C1 segment of cervical spinal cord (tissue), 14 donors: ENCODE measurements at regions not wholly inside any gene's neighbourhood (a gene's known extent, or its start where the extent isn't known, plus 50 kb on each side); places are given as distances from the start of the nearest gene placed in this dataset.
A peak's percentile ranks its signal among the peaks of the same experiment; 100 is the strongest.

Experiments used
- DNase-seq, 14 donors: peaks; one replicate each; lab custom pipeline; 2025; lab: John Stamatoyannopoulos, UW

DNA sequence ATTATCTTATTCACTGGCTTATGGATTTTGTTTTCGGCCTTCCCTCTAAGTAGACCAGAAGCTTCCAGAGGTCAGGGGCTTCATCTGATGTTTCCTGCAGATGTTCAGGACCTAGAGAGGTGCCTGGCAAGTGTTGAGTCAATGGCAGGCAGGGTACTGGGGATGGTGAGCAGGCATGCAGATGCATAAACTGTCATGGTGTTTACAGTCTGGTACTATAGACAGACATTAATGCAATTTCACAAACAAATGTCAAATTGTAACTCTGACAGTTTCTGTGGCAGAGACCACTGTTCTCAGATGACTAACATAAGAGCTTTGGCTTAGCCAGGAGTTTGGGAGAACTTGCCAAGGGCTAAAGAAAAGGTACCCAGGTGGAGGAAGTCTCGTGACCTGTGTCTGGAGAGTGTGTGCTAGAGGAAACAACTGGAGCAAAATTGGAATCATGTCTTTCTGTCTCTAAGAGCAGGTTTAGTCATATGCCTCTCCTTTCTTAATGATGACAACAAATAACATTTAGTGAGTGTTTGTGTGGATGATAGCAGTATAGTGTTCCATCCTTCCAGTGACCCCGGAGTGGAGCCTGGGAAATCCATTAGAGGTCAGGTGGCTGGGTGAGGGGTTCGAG, 53.7 kb upstream of the TRAK1 start:
- no peak for DNase-seq

DNA sequence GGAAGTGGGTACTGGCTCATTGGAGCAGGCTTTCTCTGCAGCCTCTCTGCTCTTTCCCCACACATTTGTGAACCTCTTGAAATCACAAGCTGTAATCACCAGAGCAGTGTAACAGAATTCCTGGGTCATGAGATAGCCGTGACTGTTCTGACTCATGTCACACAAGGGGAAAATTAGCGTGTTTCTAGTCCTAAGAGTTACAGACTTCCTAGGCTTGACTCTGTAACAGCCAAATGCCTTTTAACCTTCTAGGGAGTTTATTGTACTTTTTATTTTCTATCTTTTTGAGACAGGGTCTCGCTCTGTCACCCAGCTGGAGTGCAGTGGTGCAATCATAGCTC, 54.7 kb upstream of the TRAK1 start:
- no peak for DNase-seq

DNA sequence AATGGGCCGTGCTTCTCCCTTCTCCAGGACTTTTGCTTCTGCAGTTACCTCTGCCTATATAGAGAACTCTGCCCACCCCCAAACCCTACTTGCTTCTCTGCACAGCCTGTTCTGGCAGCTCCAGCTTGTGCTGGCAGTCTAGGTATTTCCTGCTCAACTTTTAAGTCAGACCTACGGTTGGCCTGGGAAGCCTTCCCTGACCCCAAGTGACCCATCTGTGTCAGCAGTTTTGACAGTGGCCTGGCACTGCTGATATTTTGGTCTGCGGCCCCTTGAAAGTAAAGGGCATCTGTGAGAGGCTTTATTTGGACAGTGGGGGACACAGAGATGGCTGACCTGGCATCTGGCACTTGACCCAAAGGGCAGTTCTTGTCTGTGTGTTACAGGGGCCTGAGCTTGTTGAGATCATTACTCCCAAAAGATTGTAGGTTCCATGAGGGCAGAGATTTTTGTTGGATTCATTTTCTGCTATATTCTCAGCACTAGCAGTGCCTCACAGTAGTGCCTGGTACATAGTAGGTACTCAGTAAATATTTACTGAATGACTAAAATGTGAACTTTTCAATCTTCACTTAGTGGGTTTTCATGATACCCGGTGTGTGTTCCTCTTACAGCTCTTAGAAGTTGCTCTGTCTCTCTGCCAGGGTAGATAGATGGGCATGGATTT, 55.2 kb upstream of the TRAK1 start:
- DNase-seq, result no peak

DNA sequence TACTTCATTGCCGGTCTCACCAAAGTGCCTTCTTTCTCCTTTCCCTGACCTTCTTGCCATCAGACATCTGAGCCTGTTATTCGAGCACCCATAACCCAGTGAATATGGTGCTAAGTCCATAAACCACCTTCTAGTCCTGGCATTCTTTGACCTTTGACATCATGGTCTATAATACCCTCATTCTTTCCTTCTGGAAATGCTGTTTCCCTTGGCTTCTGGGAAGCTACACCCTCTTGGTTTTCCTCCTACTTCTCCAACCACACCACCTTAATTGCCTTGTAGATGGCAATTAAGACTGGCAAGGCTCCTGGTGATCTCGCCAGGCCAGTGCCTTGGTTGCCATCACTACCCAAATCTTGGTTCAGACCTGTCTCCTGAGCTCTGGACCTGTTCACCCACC, 56.1 kb upstream of the TRAK1 start:
- no peak for DNase-seq

DNA sequence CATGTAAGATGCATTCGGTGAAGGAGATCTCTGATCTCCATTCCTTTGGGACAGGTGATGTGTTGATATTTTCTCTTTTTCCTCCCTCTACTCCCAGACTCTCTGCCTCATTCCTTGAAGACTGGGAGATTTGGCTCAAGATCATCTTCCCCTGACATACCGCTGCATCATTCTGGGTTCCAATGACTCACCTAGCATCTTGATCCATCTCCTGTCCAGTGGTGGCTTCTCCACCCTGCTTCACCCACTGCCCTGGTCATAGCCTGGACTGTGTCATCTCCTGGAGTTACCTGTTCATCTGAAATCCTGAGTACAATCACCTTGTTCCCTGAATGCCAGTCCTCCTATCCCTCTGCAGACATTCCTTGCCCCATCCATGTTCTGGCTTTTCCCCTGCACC, 57.4 kb upstream of the TRAK1 start:
- DNase-seq, result no peak

DNA sequence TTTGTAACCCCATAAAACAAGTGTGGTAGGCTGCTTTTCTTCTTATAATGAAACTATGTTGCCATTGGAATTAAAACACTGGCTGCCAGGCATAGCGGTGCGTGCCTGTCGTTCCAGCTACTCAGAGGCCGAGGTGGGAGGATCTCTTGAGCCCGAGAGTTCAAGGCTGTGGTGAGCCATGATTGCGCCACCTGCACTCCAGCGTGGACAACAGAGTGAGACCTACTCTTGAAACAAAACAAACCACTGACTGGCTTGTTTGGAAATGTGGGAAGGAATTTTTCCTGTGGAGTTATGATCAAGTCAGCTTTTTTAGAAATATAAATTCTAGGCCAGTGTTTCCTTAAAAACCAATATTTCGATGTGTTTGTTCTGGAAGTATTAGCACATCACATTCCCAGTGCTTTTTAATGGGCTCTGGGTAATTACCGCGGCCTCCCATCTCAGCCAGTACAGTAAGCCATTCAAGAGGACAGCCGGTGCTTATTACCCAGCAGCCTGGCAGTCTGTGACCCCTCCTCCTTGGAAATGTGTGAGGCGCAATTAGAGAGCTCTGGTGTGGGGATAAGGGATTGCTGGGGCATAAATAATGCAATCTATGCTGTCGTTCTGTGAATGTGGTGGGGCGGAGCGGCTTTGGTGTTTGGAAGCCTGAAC, 58.3 kb upstream of the TRAK1 start:
- peak in 3 of 14 donors; percentile 12 to 79 (median 33) for DNase-seq

DNA sequence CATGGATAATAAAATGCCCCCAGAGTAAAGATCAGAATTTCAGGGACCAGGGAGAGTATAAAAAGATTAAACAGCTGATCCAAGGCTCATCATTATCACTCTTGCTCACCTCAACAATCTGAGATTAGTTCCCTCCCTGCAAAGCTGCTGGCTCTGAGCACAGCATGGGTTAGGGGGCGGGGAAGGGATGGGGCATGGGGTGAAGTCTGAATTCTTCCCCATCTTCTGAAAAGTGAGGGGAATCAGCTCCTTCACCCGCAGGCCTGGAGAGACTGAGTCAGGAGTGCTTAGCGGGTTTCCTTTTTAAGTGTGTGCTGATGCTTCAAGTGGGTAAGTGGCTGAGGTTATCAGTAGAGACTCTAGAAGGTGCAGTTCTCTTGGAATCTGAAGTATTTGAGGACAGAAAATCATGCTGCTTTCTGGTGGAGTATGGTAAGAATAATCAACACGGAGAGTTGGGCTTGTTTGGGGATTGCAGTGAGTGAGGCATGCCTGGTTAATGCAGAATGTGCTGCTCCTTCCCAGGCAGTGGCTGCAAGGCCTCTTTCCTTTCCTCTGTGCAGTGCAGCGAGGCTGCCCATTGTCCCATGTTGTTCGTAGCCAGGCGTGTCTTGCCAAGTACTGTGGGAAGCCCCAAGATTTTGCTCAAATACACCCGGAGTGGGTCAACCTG, 59.2 kb upstream of the TRAK1 start:
- DNase-seq, result peak in 2 of 14 donors; percentile 28 to 36

DNA sequence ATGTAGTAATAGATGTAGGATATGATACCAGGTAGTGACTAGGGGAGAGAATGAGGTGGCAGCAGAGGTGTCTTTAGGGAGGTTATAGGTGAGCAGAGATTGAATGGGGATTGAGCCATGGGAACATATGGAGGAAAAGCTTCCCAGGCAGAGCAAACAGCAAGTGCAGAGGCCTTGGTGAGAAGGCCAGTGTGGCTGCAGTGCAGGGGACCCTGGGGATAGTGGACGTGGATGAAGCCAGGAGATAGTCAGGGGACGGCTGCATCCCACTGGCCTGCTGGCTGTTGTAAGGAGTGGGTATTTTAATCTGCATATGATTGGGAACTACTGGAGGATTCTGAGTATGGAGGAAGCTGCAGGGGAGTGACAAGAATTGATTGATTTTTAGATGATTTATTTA, 62.7 kb upstream of the TRAK1 start:
- DNase-seq, result no peak

DNA sequence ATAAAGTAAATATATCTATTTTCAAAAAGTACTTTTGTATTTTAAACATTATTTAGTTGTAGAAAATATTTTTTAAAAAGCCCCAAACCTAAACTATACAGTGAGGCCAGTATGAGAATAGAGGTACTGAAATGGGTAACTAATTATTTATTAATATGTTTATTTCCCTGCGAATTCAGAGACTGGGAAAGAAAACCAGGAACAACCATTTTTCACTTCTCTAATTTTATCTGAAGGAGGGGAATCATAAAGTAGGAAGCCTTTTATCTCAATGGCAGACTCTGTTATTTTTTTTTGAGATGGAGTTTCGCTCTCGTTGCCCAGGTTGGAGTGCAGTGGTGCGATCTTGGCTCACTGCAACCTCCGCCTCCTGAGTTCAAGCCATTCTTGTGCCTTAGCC, 63.6 kb upstream of the TRAK1 start:
- DNase-seq, result no peak

DNA sequence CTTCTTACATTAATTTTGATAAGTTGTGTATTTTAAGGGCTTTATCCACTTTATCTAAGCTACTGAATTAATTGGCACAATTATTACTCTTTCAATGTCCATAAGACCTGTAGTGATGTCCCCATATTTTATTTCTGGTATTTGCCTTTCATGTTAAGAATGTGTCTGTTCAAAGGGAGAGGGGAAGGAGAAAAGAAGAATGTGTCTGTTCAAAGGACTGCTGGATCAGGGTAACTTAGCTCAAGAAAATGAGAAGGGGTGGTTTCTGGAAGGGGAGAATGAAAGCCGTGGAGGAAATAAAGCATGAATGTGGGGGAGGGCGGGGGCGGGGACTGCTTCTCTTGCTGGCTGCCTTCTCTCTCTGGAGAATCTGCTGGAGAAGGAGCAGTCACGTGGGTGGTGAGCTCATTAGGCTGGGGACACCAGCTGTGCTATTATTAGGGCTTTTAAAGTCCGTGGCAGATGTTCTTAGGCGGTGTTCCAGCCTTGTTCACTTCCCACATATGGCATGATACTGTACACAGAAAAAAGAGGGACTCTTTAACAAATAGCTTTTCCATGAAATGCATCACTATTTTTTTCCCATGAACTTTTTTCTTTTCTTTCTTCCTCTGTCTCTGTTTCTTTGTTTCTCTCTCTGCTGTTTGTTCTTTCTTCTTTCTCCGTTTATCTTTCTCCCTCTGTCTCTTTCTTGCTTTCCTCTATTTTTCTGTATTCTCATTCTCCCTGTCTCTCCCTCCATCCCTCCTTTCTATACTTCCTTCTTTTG, 63.7 kb upstream of the ULK4 start:
- peak in 13 of 14 donors; percentile 25 to 89 (median 76) for DNase-seq

DNA sequence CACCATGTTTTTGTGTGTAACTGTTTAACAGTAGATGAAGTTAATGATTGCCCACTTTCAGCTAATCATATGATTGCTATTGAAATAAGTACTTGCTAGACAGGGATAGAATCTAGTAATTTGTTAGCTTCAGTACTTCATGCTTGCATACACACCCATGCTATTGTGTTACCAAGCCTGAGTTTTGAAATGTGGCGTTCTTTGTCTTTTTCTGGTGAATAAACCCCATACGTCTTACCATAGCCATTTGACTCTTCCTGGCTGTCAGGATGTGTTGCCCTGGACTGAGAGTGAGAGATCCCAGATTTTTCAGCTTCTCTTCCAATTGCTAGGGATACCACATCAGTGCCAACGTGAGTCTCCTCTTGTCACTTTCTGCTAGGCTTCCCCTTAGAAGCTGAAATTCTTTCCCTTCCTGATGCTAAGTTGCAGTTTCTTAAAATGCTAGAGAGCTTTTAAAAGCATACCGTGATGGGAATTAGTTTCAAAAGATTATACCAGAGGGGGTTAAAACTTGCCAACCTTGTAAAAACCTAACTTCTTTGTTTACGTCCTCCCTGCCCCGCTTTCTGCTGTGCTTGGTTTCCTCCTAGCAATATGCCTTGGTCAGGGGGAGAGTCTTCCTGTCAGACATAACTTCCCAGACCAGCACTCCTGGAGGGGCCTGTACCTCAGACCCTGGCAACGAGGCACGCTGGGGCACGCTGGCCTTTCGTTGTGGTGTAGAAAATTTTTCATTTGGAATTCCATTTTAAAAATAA, 62.9 kb upstream of the ULK4 start:
- DNase-seq, result peak in 6 of 14 donors; percentile 18 to 47 (median 40)

DNA sequence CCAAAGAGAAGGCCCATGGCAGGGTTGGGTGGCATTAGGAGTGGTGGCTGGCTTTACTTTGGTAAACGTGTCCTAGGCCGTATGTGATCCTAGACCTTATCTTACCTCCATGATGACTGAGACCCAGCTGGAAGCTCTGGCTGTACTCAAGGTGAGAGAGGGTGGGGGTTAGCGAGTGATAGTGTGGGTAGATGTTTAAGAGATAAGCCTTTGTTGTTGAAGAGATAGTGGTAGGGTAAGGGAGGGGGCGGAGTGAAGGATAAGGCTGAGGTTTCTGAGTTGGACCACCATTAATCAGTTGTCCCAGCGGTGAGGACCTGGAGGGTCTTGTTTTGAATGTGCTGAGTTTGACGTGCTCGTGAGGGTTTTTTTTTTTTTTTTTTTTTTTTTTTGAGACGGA, 61.5 kb upstream of the ULK4 start:
- DNase-seq, result no peak

DNA sequence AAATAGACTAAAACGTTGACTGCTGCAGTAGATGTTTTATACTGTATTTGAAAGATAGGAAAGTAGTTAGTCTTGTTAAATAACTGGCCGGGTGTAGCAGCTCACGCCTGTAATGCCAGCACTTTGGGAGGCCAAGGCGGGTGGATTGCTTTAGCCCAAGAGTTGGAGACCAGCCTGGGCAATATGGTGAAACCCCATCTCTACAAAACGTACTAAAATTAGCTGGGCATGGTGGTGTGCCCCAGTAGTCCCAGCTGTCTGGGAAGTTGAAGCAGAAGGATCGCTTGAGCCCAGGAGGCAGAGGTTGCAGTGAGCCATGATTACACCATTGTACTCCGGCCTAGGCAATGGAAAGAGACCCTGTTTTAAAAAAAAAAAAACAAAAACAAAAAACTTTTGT, 60.5 kb upstream of the ULK4 start:
- peak in 1 of 14 donors; percentile 51 for DNase-seq

DNA sequence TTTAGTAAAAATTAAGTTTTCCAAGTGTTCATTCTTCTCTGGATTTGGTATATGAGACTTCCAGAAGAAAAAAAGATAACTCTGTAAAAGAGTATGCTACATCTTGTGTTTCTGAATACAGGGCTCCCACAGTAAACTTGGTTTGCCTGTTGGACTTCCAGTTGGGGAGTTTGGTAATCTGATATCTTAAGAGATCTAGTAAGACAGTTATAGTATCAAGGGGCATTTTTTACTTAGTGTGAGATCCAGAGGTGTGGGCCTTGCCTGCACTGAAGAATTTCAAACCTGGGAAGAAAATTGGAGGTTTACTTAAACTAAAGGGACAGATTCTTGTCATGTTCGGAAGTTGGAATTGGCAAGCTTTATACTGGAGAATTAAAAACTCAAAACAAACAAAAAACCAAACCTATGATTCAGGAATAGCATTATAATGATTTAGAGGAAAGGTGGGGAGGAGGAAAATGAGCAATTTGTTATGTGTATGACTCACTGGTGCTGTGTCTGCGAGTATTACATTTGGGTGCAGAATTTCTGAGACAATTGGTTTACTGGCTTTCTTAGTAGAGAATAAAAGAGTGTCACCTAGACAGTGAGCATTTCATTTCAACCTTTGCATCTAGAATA, 58.9 kb upstream of the ULK4 start:
- DNase-seq, result no peak

DNA sequence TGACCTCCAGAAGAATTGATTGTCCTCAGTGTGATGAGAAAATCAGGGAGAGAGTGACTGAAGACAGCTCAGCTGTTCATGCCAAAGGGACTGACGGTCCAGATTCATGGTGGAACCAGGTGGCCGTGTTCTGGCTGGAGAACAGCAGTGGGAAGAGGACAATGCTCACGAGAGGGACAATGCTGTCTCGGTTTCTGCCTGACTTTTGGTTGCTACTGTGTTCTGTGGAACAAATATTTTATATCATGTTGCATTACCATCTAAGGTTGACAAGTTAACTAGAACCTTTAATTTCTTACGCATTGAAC, 58.0 kb upstream of the ULK4 start:
- DNase-seq, result peak in 1 of 14 donors; percentile 78

DNA sequence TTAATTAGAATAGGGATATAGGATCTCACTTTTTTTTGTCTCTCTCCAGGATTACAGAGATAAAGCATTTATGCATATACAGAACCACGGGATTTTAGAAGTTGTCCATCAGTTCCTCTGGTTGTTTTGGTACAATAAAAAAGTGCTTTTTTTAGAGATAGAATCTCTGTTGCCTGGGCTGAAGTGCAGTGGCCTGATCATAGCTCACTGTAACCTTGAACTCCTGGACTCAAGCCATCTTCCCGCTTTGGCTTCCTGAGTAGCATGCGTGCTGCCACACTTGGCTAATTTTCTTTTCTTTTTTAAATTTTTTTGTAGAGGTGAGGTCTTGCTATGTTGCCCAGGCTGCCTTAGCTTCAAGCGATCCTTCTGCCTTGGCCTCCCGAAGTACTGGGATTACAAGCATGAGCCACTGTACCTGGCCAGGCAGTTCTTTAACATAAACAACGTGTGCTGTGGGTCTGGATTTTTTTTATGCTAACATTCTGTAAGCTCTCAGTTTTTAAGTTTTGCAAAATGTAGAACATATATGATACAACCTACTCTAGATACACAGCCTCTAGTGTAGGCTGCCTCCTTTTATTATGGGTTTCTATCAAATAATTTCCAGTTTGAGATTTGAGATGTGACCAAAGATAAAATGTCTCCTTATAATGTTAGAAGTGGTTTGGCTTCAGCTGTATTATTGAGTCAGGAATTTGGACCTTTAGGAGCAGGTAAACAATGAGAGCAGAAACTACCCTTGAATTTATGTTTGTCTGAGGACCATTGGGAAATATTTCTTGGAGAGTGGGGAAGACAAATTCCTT, 57.4 kb upstream of the ULK4 start:
- peak in 1 of 14 donors; percentile 26 for DNase-seq

DNA sequence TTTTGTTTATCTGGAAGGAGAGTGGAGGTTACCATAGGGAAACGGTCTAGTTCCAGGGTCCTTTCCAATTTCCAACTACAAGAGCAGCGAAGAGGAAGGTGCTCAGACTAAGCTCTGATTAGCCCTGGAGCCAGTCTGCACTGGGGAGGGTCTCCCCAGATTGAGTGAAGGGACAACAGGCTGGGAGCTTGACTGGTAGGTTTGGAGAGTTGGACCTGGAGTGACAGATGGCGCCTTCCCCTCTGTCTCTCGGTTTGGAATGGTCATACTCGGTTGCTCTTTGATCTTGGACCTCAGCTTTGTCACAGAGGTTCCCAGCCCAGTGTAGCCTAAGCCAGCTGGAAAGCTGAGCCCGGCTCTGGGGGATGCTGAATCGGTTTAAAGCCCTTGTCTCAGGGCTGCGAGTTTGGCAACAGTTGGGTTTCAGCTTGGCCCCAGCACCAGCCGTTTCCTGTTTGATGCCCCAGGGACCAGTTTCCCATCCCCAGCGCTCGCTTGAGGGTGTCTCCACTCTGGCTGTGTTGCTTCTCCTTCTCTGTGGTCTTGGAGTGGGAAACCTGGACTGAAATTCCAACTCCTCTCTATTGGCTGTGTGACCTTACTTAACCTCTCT, 53.1 kb upstream of the ULK4 start:
- peak in 10 of 14 donors; percentile 10 to 69 (median 45) for DNase-seq

DNA sequence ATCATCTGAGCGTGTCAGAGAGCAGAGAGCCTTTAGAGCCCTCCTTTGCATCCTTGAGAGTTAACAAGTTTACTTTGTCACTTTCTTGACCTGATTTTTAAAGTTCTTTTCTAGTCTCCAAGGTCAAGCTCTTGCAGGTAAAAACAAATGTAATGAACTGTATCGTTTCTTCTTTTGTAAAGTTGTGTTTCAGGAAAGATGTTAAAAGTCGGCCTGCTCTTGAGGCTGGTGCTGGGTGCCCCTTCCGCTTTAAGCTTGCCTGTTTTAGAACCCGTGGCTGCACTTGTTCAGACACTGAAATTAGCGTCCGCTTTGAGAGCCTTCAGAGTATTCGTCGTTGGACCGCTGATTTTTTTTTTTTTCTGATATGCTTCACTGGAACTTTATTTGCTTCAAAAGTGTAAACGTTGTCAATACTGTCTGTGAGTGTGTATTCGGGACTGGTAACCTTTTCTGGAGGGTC, 52.6 kb upstream of the ULK4 start:
- DNase-seq, result peak in 1 of 14 donors; percentile 32
